Nephron (organoid): ENCODE measurements at regions not wholly inside any gene's neighbourhood (a gene's known extent, or its start where the extent isn't known, plus 50 kb on each side); places are given as distances from the start of the nearest gene placed in this dataset.
"Not testable (repeated sequence)": the region's sequence is repeated elsewhere in the genome, so short reads cannot be mapped to it uniquely, and the experiment has no call there.

ENCODE experiments used
- H3K27ac Mint-ChIP-seq, 3 experiments: 2 replicates each; pipeline ENCODE4 v1.8.0; 2020; ENCODE audit warnings: mixed read lengths in 3 of 3, mild to moderate bottlenecking in 2 of 3, moderate library complexity in 1 of 3
- H3K27me3 Mint-ChIP-seq: 2 replicates; pipeline ENCODE4 v1.8.0; 2021; ENCODE audit warnings: low read depth, mild to moderate bottlenecking, moderate library complexity, mixed read lengths
- H3K36me3 Mint-ChIP-seq: 2 replicates; pipeline ENCODE4 v1.8.0; 2020; ENCODE audit warnings: low read depth, mixed read lengths
- H3K4me1 Mint-ChIP-seq: 2 replicates; pipeline ENCODE4 v1.8.0; 2020; ENCODE audit warnings: mixed read lengths
- H3K4me3 Mint-ChIP-seq, 3 experiments: 2 replicates each; pipeline ENCODE4 v1.8.0; 2020; ENCODE audit warnings: mild to moderate bottlenecking in 3 of 3, mixed read lengths in 3 of 3, moderate library complexity in 2 of 3
- H3K9me3 Mint-ChIP-seq: 2 replicates; pipeline ENCODE4 v1.8.0; 2020; ENCODE audit warnings: mixed read lengths
- TF ChIP-seq, protein P1 (sequence below), 3 experiments: fragments of 200-600 bp; sonication (generic); IDR thresholded peaks; one replicate each; pipeline ENCODE4 v1.5.0; 2021; ENCODE audit warnings: antibody characterized with exemption in 3 of 3; ENCODE audit not compliant: unreplicated experiment in 3 of 3

DNA sequence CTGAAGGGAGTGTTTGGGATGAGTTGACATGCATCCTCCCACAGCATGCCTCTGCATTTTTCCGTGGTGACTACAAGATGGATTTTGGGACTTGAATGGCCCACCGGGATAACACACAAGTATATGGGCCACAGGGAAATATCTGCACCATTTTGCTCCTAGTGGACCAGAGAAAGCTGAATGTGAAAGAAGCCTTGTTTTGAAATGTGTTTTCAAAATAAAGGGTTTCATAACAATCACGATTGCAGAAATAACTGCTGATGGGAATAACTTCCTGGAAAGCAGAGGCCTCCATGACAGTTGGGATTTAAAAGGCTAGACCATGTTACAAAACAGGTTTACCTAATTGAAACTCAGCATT, 77.5 kb upstream of the PRR23C start:
- H3K4me3 Mint-ChIP-seq = no peak overlapping the region

DNA sequence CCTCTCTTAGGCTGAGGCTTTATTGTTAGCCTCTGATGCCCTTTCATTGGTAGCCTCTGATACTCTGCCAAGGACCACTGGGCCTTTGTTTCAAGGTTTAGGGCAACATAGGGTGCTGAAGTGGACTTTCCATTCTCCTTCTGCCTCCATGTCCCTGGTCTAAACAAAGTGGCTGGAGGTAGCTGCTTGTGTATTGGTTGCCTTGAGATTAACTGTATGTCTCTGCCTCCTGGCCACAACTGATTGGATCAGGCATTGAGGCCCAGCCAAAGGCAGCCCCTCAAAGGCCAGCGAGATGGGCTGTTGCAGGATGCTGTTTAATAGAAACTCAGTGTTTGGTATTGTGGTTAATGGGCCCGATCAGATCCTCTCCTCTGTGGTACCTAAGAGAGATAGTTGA, 77.9 kb upstream of the PRR23C start:
- Mint-ChIP-seq H3K9me3 (no peaks in the 10 kb centered on the region), H3K27me3 (peaks cover 5% of the 10 kb centered on the region), H3K4me1 (no peaks in the 10 kb centered on the region), H3K36me3 (no peaks in the 10 kb centered on the region), H3K4me3 (no peak overlapping the region), H3K27ac (no peak overlapping the region)
- TF ChIP-seq, protein P1, sequence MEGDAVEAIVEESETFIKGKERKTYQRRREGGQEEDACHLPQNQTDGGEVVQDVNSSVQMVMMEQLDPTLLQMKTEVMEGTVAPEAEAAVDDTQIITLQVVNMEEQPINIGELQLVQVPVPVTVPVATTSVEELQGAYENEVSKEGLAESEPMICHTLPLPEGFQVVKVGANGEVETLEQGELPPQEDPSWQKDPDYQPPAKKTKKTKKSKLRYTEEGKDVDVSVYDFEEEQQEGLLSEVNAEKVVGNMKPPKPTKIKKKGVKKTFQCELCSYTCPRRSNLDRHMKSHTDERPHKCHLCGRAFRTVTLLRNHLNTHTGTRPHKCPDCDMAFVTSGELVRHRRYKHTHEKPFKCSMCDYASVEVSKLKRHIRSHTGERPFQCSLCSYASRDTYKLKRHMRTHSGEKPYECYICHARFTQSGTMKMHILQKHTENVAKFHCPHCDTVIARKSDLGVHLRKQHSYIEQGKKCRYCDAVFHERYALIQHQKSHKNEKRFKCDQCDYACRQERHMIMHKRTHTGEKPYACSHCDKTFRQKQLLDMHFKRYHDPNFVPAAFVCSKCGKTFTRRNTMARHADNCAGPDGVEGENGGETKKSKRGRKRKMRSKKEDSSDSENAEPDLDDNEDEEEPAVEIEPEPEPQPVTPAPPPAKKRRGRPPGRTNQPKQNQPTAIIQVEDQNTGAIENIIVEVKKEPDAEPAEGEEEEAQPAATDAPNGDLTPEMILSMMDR (IDR thresholded peaks at IDR 0.05; ENCODE audit: unreplicated experiment in 3 of 3) = no peak

More for the DNA sequence above, 77.5 kb upstream of the PRR23C start:
- TF ChIP-seq, protein P1 (IDR thresholded peaks at IDR 0.05; ENCODE audit: unreplicated experiment in 3 of 3) = no peak
- no peaks in the 10 kb centered on the region for H3K9me3 Mint-ChIP-seq
- H3K27ac Mint-ChIP-seq = no peak overlapping the region
- H3K27me3 Mint-ChIP-seq = peaks cover 5% of the 10 kb centered on the region
- no peaks in the 10 kb centered on the region for H3K4me1 Mint-ChIP-seq
- H3K36me3 Mint-ChIP-seq = no peaks in the 10 kb centered on the region

DNA sequence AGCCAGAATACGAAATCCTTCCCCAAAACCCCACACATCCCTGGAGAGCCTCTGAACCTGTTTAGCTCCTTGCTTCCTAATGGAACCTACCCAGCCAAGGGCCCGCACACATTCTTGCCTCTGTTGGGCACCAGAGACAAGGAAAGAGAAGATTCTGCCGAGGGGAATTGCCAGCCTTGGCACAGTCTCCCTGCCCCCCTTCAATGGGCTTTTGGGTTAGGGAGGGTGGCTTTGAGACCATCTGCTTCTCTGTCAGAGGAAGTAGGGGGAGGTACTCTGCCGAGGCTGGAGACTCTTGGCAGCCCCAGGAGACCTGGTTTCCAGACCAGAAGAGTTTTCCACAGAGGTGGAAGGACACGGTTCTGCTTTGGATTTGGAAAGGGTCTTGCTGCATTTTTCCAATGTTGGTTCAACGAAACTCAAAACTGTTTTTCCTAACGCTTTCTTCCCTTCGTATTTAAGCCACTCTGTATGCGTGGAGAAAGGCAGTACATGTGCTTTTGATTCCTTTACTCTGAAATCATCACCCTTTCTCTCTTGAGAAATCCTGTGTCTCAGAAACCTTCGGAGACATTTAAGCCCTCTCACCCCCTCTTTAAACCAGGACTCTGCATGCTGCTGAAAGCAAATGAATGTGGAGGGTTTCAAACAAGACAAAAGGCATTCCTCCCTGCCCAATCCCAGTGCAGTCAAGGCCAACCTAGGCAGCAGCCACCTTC, 78.8 kb upstream of the PRR23C start:
- TF ChIP-seq, protein P1 (IDR thresholded peaks at IDR 0.05; ENCODE audit: unreplicated experiment in 3 of 3) = no peak
- Mint-ChIP-seq H3K4me3 (no peak overlapping the region), H3K4me1 (no peaks in the 10 kb centered on the region), H3K27ac (no peak overlapping the region), H3K9me3 (no peaks in the 10 kb centered on the region), H3K27me3 (peaks cover 5% of the 10 kb centered on the region), H3K36me3 (no peaks in the 10 kb centered on the region)

- TF ChIP-seq, protein P1 (IDR thresholded peaks at IDR 0.05; ENCODE audit: unreplicated experiment in 3 of 3) = no peak
- no peak overlapping the region for H3K4me3 Mint-ChIP-seq
- peaks cover 5% of the 10 kb centered on the region for H3K27me3 Mint-ChIP-seq
- no peaks in the 10 kb centered on the region for H3K36me3 Mint-ChIP-seq
- H3K9me3 Mint-ChIP-seq = no peaks in the 10 kb centered on the region
- no peaks in the 10 kb centered on the region for H3K4me1 Mint-ChIP-seq
- H3K27ac Mint-ChIP-seq = no peak overlapping the region
Measured at GRCh38 chr3:139124197-139124596, 79.5 kb upstream of the PRR23C start.

- Mint-ChIP-seq H3K27ac (no peak overlapping the region), H3K9me3 (no peaks in the 10 kb centered on the region), H3K4me1 (no peaks in the 10 kb centered on the region), H3K4me3 (no peak overlapping the region), H3K27me3 (peaks cover 10% of the 10 kb centered on the region), H3K36me3 (no peaks in the 10 kb centered on the region)
- TF ChIP-seq, protein P1 (IDR thresholded peaks at IDR 0.05; ENCODE audit: unreplicated experiment in 3 of 3) = no peak
Measured at GRCh38 chr3:139127101-139127500, 82.4 kb upstream of the PRR23C start.

GRCh38 chr3:139127629-139128028, 82.9 kb upstream of the PRR23C start:
- not testable (repeated sequence) for H3K4me1 Mint-ChIP-seq, H3K27ac Mint-ChIP-seq, H3K36me3 Mint-ChIP-seq, H3K4me3 Mint-ChIP-seq, H3K9me3 Mint-ChIP-seq
- peaks cover 10% of the 10 kb centered on the region for H3K27me3 Mint-ChIP-seq
